IMR-90 (cell line): ENCODE measurements at regions not wholly inside any gene's neighbourhood (a gene's known extent, or its start where the extent isn't known, plus 50 kb on each side); places are given as distances from the start of the nearest gene placed in this dataset.

Experiments used
- CEBPB ChIP-seq: IDR thresholded peaks from 2 replicates; pipeline ENCODE4 v1.6.1; 2012; ENCODE audit warnings: low read depth, low read length, improper control_type of control experiment
- MXI1 ChIP-seq: IDR thresholded peaks from 2 replicates; pipeline ENCODE4 v1.6.1; 2012; ENCODE audit warnings: low read depth, mild to moderate bottlenecking, low read length, moderate library complexity, borderline replicate concordance
- POLR2A ChIP-seq: IDR thresholded peaks from 2 replicates; pipeline ENCODE4 v1.6.1; 2012; ENCODE audit warnings: mild to moderate bottlenecking, low read depth, low read length
- RAD21 ChIP-seq: IDR thresholded peaks from 2 replicates; pipeline ENCODE4 v1.6.1; 2012; ENCODE audit warnings: low read length, improper control_type of control experiment
- TF ChIP-seq, protein P1 (sequence below): conservative IDR thresholded peaks from 2 replicates; pipeline ENCODE4 v1.5.1; 2012; ENCODE audit warnings: mild to moderate bottlenecking, low read depth, low read length, improper control_type of control experiment

DNA sequence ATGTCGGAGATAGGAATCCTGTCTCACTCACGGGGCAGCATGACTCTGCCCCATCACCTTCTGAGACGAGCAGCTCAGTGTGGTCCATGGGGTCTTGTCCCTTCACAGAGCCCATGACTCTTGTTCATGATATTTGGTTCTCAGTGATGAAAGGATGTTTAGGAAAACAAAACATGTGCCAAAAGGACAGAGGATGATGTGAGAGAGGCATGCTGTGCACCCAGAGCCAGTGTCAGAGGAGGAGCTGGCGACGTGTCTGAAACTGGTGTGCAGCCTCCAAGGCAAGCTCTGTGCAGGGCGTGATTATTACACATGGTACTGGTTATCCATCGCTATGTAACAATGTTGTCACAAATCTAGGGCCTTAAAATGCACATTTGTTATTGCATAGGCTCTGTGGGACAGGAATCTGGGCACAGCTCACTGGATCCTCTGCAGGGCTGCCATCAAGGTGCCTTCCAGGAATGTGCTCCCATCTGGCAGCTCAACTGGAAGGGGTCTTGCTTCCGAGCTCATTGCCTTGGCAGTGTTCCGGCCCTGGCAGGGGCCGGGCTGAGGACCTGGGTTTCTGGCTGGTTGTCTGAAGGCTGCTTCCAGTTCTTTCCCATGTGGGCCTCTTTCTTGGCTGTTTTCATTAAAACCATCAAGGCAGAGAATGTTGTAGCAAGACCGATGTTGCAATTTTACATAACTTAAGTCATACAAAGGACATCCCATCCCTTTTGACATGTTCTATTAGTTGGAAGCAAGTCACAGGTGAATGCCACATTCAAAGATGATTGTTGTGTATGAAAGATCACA is 175.4 kb downstream of the ERMARD start:
- TF ChIP-seq, protein P1, sequence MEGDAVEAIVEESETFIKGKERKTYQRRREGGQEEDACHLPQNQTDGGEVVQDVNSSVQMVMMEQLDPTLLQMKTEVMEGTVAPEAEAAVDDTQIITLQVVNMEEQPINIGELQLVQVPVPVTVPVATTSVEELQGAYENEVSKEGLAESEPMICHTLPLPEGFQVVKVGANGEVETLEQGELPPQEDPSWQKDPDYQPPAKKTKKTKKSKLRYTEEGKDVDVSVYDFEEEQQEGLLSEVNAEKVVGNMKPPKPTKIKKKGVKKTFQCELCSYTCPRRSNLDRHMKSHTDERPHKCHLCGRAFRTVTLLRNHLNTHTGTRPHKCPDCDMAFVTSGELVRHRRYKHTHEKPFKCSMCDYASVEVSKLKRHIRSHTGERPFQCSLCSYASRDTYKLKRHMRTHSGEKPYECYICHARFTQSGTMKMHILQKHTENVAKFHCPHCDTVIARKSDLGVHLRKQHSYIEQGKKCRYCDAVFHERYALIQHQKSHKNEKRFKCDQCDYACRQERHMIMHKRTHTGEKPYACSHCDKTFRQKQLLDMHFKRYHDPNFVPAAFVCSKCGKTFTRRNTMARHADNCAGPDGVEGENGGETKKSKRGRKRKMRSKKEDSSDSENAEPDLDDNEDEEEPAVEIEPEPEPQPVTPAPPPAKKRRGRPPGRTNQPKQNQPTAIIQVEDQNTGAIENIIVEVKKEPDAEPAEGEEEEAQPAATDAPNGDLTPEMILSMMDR: no peak
- TF ChIP-seq MXI1: no peak
- no peak for TF ChIP-seq POLR2A
- no peak for TF ChIP-seq CEBPB
- no peak for TF ChIP-seq RAD21
